Heart left ventricle (tissue), 16 donors: ENCODE measurements at regions not wholly inside any gene's neighbourhood (a gene's known extent, or its start where the extent isn't known, plus 50 kb on each side); places are given as distances from the start of the nearest gene placed in this dataset.
A peak's percentile ranks its signal among the peaks of the same experiment; 100 is the strongest.

Source experiments
- ATAC-seq, 4 donors: fragments of 200-7000 bp; cut with Tn5 transposase; one replicate each; pipeline ENCODE4 v1.9.1; 2020 to 2022; ENCODE audit warnings: moderate library complexity in 4 of 4, mild to moderate bottlenecking in 3 of 4, moderate number of reproducible peaks in 1 of 4
- DNase-seq, 5 donors: peaks; one replicate each; pipeline ENCODE4 v3.0.0-alpha.2; 2020
- H3K27ac ChIP-seq, 12 donors: fragments of 200-600 bp; sonication (generic) in 4 of 12; one replicate each; pipeline versions ENCODE4 v1.5.0 to v1.8.0; 2016 to 2022; ENCODE audit warnings: mild to moderate bottlenecking in 2 of 12
- H3K27me3 ChIP-seq, 9 donors: fragments of 200-600 bp; sonication (generic) in 2 of 9; one replicate each; pipeline versions ENCODE4 v1.5.1 to v1.8.0; 2016 to 2022; ENCODE audit warnings: mild to moderate bottlenecking in 3 of 9
- H3K36me3 ChIP-seq, 9 donors: fragments of 200-600 bp; sonication (generic) in 2 of 9; one replicate each; pipeline versions ENCODE4 v1.5.0 to v1.8.0; 2018 to 2022; ENCODE audit warnings: mild to moderate bottlenecking in 2 of 9
- H3K4me1 ChIP-seq, 12 donors: fragments of 200-600 bp; sonication (generic) in 4 of 12; one replicate each; pipeline versions ENCODE4 v1.5.0 to v1.8.0; 2016 to 2022; ENCODE audit warnings: mild to moderate bottlenecking in 3 of 12
- H3K4me3 ChIP-seq, 12 donors: fragments of 200-600 bp; sonication (generic) in 4 of 12; one replicate each; pipeline versions ENCODE4 v1.5.0 to v1.8.0; 2017 to 2022; ENCODE audit warnings: mild to moderate bottlenecking in 9 of 12, moderate library complexity in 4 of 12
- H3K9me3 ChIP-seq, 12 donors: fragments of 200-600 bp; sonication (generic) in 4 of 12; one replicate each; pipeline versions ENCODE4 v1.5.0 to v1.8.0; 2016 to 2022; ENCODE audit warnings: mild to moderate bottlenecking in 1 of 12
- POLR2A ChIP-seq, 2 donors: fragments of 450-650 bp; IDR thresholded peaks; one replicate each; pipeline ENCODE4 v1.6.1; 2017; ENCODE audit warnings: antibody characterized with exemption in 2 of 2, mild to moderate bottlenecking in 2 of 2, moderate library complexity in 2 of 2
- WGBS, 4 donors: extraction: QIAGEN DNeasy Blood & Tissue Kit in 2 of 4; methylation state at CpG; one replicate each; pipeline versions ENCODE4 v1.1.5 to v1.1.7; 2013 to 2018; 5-methylcytosine and 5-hydroxymethylcytosine counted together
- intact Hi-C, 10 donors: fragments of 100-400 bp; cut with DNase I; formaldehyde crosslinking; loops; one replicate each; pipeline versions ENCODE4 v1.11.1 to v1.14.2; 2022
- TF ChIP-seq, protein P1 (sequence below), 12 donors: fragments of 200-600 bp; sonication (generic) in 4 of 12; IDR thresholded peaks; one replicate each; pipeline versions ENCODE4 v1.5.0 to v1.8.0; 2018 to 2022; ENCODE audit warnings: antibody characterized with exemption in 12 of 12, mild to moderate bottlenecking in 5 of 12
- donor health status: ischemic (EF 13 %, LVEDD 7.1; RV severe dilation, severe dysfunction).
- donor health status: healthy with polysubstance abuse.
- donor health status: DM: no; HTN: yes; CAD: no.
- donor health status: DM: no; HTN: no; CAD: no.
- donor health status: ischemic (EF 25% LVEDD 6.9; RV normal size, moderate dysfunction).
- donor health status: ischemic (EF 25% LVEDD 5.7; RV mildly dilated, moderate dysfunction).
- donor health status: healthy.
- donor health status: DM: yes; HTN: yes; CAD: no.
- donor health status: ischemic (EF 35%, LVEDD 5.7; RV mildly dilated, moderate dysfunction).
- donor health status: nonischemic (EF 11% LVEDD 7.7; RV severe dilation, severe dysfunction).
- donor health status: DM: yes; HTN: yes; CAD: no.
- donor health status: PGD.
- donor health status: ischemic (EF 29% LVEDD 5.4; RV normal size, mild dysfunction).
- donor health status: nonischemic (EF 23%, LVEDD 6.1; RV moderate dilation, normal function).

DNA sequence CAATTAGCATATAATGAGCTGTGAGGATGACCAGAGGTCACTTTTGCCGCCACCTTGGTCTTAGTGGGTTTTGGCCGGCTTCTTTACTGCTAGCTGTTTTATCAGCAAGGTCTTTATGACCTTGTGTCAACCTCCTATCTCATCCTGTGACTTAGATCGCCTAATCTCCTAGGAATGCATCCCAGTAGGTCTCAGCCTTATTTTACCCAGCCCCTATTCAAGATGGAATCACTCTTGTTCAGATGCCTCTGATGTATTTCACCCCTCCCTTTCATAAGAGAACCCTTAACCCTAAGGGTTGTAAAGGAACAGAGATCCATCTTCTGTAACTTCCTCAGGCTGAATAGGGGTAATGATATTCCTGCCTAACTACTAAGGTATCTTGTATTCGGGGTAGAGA, 58.9 kb upstream of the PALMD start:
- Histone ChIP-seq H3K36me3 (no peaks in the 10 kb centered on the region), H3K4me1 (peaks cover 0 to 22% (median 8%) of the 10 kb centered on the region in 12 donors), H3K9me3 (no peaks in the 10 kb centered on the region), H3K4me3 (no peak overlapping the region), H3K27me3 (no peaks in the 10 kb centered on the region), H3K27ac (no peak overlapping the region)
- 82 to 85% (median 84%) methylated on average over 4 of the region's 4 CpGs for WGBS, 4 donors
- ATAC-seq (no peak), DNase-seq (no peak)
- TF ChIP-seq POLR2A (IDR thresholded peaks at IDR 0.05), result no peak
- TF ChIP-seq, protein P1, sequence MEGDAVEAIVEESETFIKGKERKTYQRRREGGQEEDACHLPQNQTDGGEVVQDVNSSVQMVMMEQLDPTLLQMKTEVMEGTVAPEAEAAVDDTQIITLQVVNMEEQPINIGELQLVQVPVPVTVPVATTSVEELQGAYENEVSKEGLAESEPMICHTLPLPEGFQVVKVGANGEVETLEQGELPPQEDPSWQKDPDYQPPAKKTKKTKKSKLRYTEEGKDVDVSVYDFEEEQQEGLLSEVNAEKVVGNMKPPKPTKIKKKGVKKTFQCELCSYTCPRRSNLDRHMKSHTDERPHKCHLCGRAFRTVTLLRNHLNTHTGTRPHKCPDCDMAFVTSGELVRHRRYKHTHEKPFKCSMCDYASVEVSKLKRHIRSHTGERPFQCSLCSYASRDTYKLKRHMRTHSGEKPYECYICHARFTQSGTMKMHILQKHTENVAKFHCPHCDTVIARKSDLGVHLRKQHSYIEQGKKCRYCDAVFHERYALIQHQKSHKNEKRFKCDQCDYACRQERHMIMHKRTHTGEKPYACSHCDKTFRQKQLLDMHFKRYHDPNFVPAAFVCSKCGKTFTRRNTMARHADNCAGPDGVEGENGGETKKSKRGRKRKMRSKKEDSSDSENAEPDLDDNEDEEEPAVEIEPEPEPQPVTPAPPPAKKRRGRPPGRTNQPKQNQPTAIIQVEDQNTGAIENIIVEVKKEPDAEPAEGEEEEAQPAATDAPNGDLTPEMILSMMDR (IDR thresholded peaks at IDR 0.05), result no peak
- intact Hi-C loops, result loop anchor here in 1 of 10 donors (5.0 kb wide), 1 partner anchor 45 kb away; no protein-coding TSS in a partner anchor

DNA sequence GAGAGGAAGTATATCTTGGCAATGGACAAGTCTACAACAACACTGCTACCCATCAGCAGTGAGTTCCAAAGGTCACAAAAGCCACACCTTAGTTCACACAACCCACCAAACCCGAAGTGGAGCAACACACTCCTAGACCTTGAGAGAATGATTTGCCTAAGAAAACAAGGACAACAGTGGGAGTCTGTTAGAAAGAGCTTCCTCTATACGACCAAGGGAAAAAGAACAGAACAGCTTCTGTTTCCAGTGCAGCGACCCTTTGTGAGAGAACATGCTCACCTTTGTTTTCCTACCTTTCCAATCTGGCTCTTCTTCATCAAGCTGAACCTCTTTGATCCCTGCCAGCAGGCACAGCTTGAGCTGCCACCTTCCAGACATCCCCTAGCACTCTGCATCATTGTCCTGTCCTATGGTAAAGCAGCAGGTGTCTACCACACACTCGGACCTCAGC, 56.7 kb upstream of the PALMD start:
- no peak overlapping the region for H3K27ac ChIP-seq
- 84 to 86% (median 85%) methylated on average over 4 of the region's 4 CpGs for WGBS, 4 donors
- intact Hi-C loops, result loop anchor here in 1 of 10 donors (5.0 kb wide), 1 partner anchor 47 kb away; no protein-coding TSS in a partner anchor
- TF ChIP-seq, protein P1 (IDR thresholded peaks at IDR 0.05), result no peak
- TF ChIP-seq POLR2A (IDR thresholded peaks at IDR 0.05), result no peak
- H3K36me3 ChIP-seq, result no peaks in the 10 kb centered on the region
- peak in 1 of 4 donors; percentile 70 for ATAC-seq
- peaks cover 0 to 22% (median 8%) of the 10 kb centered on the region in 12 donors for H3K4me1 ChIP-seq
- no peaks in the 10 kb centered on the region for H3K27me3 ChIP-seq
- H3K4me3 ChIP-seq, result no peak overlapping the region
- no peak for DNase-seq
- no peaks in the 10 kb centered on the region for H3K9me3 ChIP-seq

DNA sequence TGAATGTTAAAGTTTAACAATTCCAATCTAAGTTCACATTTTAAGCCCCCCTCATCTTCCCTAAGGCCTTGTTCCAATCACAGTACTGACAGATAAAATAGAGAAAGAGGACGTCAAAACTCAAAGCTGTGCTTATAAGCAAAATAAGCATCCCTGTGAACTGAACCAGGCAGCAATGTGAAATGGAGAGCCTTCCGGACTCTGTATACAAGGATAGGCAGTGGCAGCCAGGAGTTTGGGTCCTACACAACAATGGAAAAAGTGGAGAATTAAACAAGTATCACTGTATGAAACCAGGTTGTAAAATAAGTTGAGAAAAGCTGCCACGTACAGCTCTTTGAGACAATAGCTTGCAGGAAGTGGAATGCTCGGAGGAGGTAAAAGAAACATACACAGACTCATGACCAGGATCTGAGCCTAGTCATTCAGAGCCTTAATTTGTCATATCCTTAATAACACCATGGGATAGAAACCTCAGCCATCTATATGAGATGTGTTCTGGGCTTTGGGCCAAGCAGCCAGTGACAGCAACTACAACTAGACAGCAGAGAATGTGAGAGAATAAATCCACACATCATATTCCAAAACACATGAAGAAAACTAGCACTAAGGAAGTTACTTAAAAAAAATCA, 55.2 kb upstream of the PALMD start:
- intact Hi-C loops, result loop anchor here in 3 of 10 donors (10.0 kb wide), 3 partner anchors 54 to 114 kb away; partner anchors contain the start of gene PALMD (in 1 of the 3)
- H3K36me3 ChIP-seq, result no peaks in the 10 kb centered on the region
- ATAC-seq, result peak; percentile 73 to 93 (median 83)
- no peaks in the 10 kb centered on the region for H3K27me3 ChIP-seq
- no peak overlapping the region for H3K4me3 ChIP-seq
- 29 to 38% (median 30%) methylated on average over 4 of the region's 4 CpGs for WGBS, 4 donors
- H3K27ac ChIP-seq, result peak overlapping the region in 9 of 12 donors; percentile 2 to 81 (median 50)
- DNase-seq, result peak in 4 of 5 donors; percentile 52 to 61 (median 60)
- peaks cover 0 to 27% (median 10%) of the 10 kb centered on the region in 12 donors for H3K4me1 ChIP-seq
- H3K9me3 ChIP-seq, result no peaks in the 10 kb centered on the region
- TF ChIP-seq, protein P1 (IDR thresholded peaks at IDR 0.05), result no peak
- no peak for TF ChIP-seq POLR2A (IDR thresholded peaks at IDR 0.05)

DNA sequence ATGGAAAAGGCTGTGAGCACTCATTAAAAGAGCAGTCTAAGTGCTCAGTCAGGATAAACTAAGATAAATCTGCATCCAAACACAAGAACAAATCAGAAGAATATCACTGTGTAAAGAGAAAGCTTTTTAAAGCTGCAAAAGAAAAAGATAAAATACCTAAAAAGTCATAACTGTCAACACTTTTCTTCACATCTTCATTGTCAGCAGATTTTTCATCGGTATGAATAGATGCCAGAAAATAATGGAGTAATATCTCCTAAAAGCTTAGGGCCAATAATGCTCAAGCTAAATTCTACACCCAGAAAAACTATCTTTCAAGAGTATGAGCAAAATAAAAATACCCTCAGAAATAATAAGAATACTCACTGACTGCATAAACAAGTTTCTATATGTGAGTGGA, 54.0 kb upstream of the PALMD start:
- WGBS, 4 donors, result 42 to 52% (median 43%) methylated on average over 1 of the region's 1 CpG
- ATAC-seq, result no peak

More for the DNA sequence above, 54.0 kb upstream of the PALMD start:
- TF ChIP-seq, protein P1 (IDR thresholded peaks at IDR 0.05), result no peak
- no peak for TF ChIP-seq POLR2A (IDR thresholded peaks at IDR 0.05)
- Histone ChIP-seq H3K36me3 (no peaks in the 10 kb centered on the region), H3K4me3 (no peak overlapping the region), H3K4me1 (peaks cover 0 to 27% (median 10%) of the 10 kb centered on the region in 12 donors), H3K9me3 (no peaks in the 10 kb centered on the region), H3K27ac (no peak overlapping the region), H3K27me3 (no peaks in the 10 kb centered on the region)
- intact Hi-C loops, result loop anchor here in 3 of 10 donors (10.0 kb wide), 3 partner anchors 53 to 113 kb away; partner anchors contain the start of gene PALMD (in 1 of the 3)
- no peak for DNase-seq
